Ovary (tissue), 3 donors: ENCODE measurements at regions not wholly inside any gene's neighbourhood (a gene's known extent, or its start where the extent isn't known, plus 50 kb on each side); places are given as distances from the start of the nearest gene placed in this dataset.

Source experiments
- CTCF ChIP-seq, 3 donors: fragments of 450-650 bp in 2 of 3; fragments of 200-600 bp in 1 of 3; IDR thresholded peaks; one replicate each; pipeline versions ENCODE4 v1.5.1 to v1.8.0; 2016 to 2022; ENCODE audit warnings: antibody characterized with exemption in 3 of 3, mild to moderate bottlenecking in 1 of 3
- POLR2A ChIP-seq: fragments of 450-650 bp; IDR thresholded peaks from one replicate; pipeline ENCODE4 v1.6.1; 2017; ENCODE audit warnings: antibody characterized with exemption, mild to moderate bottlenecking, moderate library complexity
- donor health status: DM: no; HTN: no; CAD: no.

- TF ChIP-seq CTCF (IDR thresholded peaks at IDR 0.05) (no peak), POLR2A (no peak)
These were observed 56.3 kb upstream of the MAP10 start for GRCh38 chr1:232748910-232749368.
